HK-2 (cell line): ENCODE measurements at regions not wholly inside any gene's neighbourhood (a gene's known extent, or its start where the extent isn't known, plus 50 kb on each side); places are given as distances from the start of the nearest gene placed in this dataset.

ENCODE experiments used
- DNase-seq: peaks from one replicate; pipeline ENCODE4 v3.0.0-alpha.2; 2018; ENCODE audit not compliant: unreplicated experiment

GRCh38 chr5:133708331-133708850 lies 96.0 kb upstream of the FSTL4 start:
- DNase-seq = no peak

GRCh38 chr5:133707629-133708028 lies 95.3 kb upstream of the FSTL4 start:
- no peak for DNase-seq

- DNase-seq = no peak
These were observed 94.4 kb upstream of the FSTL4 start for GRCh38 chr5:133706506-133707430.

- DNase-seq = no peak
These were observed 93.0 kb upstream of the FSTL4 start for GRCh38 chr5:133705331-133705730.

- no peak for DNase-seq
These were observed 92.1 kb upstream of the FSTL4 start for GRCh38 chr5:133704411-133704810.

GRCh38 chr5:133703935-133704334 lies 91.6 kb upstream of the FSTL4 start:
- DNase-seq = no peak

GRCh38 chr5:133702791-133703770 lies 90.7 kb upstream of the FSTL4 start:
- no peak for DNase-seq

GRCh38 chr5:133701871-133702270 lies 89.5 kb upstream of the FSTL4 start:
- no peak for DNase-seq

GRCh38 chr5:133700251-133700650 lies 87.9 kb upstream of the FSTL4 start:
- no peak for DNase-seq

GRCh38 chr5:133698646-133699526 lies 86.5 kb upstream of the FSTL4 start:
- DNase-seq = no peak

GRCh38 chr5:133698259-133698554 lies 85.9 kb upstream of the FSTL4 start:
- no peak for DNase-seq

GRCh38 chr5:133697536-133698258 lies 85.4 kb upstream of the FSTL4 start:
- DNase-seq = no peak

GRCh38 chr5:133696782-133697507 lies 84.6 kb upstream of the FSTL4 start:
- no peak for DNase-seq

- DNase-seq = no peak
These were observed 83.8 kb upstream of the FSTL4 start for GRCh38 chr5:133696006-133696584.

GRCh38 chr5:133694181-133694831 lies 82.0 kb upstream of the FSTL4 start:
- DNase-seq = no peak

- DNase-seq = no peak
These were observed 79.1 kb upstream of the FSTL4 start for GRCh38 chr5:133691448-133691847.

GRCh38 chr5:133690746-133691145 lies 78.4 kb upstream of the FSTL4 start:
- DNase-seq = no peak

GRCh38 chr5:133688391-133688790 lies 76.0 kb upstream of the FSTL4 start:
- no peak for DNase-seq
